Limb (tissue), 2 donors: ENCODE measurements at regions not wholly inside any gene's neighbourhood (a gene's known extent, or its start where the extent isn't known, plus 50 kb on each side); places are given as distances from the start of the nearest gene placed in this dataset.

ENCODE experiments used
- DNase-seq, 2 donors: peaks; one replicate each; pipeline ENCODE4 v3.0.0-alpha.2; 2016; ENCODE audit errors: extremely low spot score in 2 of 2

GRCh38 chr1:183711741-183712361 lies 58.7 kb upstream of the APOBEC4 start:
- DNase-seq = peak; percentile 59 to 75

GRCh38 chr1:183711165-183711682 lies 58.1 kb upstream of the APOBEC4 start:
- DNase-seq = no peak

- no peak for DNase-seq
Measured at GRCh38 chr1:183710734-183711133, 57.6 kb upstream of the APOBEC4 start.

GRCh38 chr1:183710333-183710732 lies 57.2 kb upstream of the APOBEC4 start:
- DNase-seq = no peak

GRCh38 chr1:183704131-183704530 lies 51.0 kb upstream of the APOBEC4 start:
- no peak for DNase-seq
